ENCODE measurements at regions not wholly inside any gene's neighbourhood (a gene's known extent, or its start where the extent isn't known, plus 50 kb on each side); places are given as distances from the start of the nearest gene placed in this dataset.

- no peak for DNase-seq (ENCODE audit: low read depth)
Measured at GRCh38 chr14:98711453-98711852, 560.5 kb downstream of the BCL11B start.

DNA sequence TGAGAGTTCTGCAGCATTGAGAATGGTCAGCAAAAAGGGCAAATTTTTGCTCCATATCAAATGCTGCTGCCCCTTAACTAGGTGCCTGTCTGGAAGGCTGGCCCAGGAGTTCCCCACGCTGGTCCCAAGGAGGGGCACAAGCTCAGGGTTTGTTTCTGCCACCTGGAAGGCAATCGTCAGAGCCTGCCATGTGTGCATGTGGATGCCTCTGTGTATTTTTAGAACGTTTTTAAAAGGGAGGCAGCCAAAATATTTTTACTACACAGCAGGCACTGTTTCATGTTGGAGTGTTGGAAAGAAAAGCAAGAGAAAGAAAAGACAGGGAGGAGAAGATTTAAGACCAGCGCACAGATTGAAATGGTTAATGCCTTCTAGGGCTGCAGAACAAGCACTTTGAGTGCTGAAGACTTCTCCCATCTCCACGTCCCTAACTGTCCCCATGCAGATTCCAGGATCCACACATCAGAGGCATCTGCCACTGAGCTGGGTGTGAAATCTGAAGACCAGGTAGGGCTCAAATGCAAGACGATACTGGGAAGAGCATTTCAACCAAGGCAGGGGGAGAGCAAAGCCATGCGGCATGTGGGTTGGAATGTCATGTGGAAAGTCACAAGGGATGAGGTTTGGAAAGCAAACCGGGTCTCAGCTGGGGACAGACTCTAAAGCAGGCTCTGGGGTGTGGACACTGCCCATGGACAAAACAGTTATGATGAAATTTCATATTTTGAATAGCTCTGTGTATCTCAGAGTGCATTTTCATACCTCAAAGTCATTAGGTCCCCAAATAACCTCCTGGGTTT, 557.2 kb downstream of the BCL11B start:
- no peak for DNase-seq (ENCODE audit: low read depth)

GRCh38 chr14:98716133-98716532, 555.9 kb downstream of the BCL11B start:
- DNase-seq (ENCODE audit: low read depth), result no peak

GRCh38 chr14:98721061-98721460, 550.9 kb downstream of the BCL11B start:
- DNase-seq (ENCODE audit: low read depth), result no peak

DNA sequence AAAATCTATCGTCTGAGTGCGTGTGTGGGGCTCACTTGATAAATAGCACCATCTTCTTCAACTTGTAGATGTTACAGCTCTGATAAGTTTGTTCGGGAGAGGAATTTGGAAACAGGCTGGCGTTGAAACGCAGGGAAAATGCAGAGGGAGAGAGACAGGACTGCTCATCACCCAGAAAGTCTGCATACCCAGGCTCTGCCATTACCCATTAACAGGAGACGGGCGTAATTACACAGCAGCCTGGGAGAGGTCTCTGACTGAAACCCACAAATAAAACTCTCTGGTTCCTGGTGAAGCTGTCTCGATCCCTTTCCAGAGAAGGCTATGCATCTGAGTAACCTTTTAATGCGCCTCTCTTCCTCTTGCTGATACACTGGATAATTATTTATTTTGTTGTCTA, 547.3 kb downstream of the BCL11B start:
- DNase-seq (ENCODE audit: low read depth), result no peak

DNA sequence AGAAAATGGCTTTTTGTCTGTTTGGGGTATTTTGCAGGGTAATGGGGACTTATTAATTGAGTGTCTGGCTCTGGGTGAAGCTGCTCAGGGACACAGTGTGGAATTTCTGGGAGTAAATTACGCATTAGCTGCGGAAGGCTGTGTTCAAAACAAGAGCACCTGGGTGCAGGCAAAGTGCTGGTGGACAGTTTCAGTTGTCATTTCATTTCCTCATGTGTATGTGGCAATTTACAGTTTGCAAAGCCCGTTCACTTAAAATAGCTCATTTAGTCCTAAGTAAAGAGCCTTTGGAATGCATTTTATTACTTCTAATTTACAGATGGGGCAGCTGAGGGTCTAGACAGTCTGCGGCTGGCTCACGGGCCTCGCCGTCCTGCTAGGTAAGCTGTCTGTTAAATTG, 546.8 kb downstream of the BCL11B start:
- DNase-seq (ENCODE audit: low read depth), result no peak

- DNase-seq (ENCODE audit: low read depth), result no peak
Measured at GRCh38 chr14:98725676-98726075, 546.3 kb downstream of the BCL11B start.

DNA sequence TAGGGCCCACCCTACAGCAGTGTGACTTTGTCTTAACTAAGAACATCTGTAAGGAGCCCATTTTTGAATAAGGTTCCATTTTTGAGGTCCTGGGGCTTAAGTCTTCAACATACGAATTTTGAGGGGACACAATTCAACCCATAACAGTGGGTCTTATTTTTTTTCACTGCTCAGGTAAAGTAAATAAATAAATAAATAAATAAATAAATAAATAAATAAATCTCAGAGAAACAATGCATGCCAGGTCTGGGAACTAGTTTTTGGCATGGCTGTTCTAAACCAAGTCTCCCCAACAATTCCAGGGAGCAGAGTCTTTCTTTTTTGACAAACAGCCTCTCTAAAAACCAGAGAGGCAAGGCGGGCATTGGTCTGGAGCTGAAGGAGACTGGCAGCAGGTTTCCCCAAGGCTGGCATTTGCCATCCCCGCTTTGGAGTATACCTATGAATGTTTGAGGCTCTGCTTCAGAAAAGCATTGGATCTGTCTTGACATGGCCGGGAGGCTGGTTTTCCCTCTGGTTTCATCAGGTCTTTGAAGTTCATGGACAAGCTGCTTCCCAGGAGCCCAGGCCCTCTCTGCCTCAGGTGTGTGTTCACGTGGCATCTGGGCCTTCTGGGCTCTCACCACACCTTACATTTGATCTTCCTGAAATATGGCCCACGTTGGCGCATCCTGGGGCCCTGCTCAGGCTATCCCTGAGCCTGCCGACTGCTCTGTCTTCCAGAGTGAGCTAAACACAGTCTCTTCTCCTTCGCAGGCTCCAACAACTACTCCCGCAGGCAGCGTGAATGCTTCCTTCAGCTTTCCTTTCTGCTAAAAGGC, 545.2 kb downstream of the BCL11B start:
- no peak for DNase-seq (ENCODE audit: low read depth)

- DNase-seq (ENCODE audit: low read depth), result no peak
Measured at GRCh38 chr14:98728024-98728423, 544.0 kb downstream of the BCL11B start.

DNA sequence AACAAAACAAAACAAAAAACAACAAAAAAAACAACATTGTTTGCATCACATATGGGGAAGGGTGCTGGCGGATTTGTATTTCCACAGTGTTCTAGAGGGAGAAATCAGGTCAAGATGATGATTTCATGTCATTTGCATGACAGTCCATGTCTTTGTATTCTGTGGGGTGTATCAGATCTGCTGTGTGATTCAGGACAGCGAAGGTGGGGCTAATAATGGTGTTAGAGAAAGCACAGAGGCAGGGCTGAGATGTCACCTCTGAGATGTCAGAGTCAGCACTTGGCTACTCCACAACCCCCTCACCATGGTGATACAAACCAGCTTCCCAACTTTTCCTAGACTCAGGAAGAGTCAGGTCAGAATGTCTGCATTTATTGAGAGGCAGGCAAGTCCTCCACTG, 543.2 kb downstream of the BCL11B start:
- no peak for DNase-seq (ENCODE audit: low read depth)

- DNase-seq (ENCODE audit: low read depth), result no peak
Measured at GRCh38 chr14:98731286-98731685, 540.7 kb downstream of the BCL11B start.

GRCh38 chr14:98731701-98732100, 540.3 kb downstream of the BCL11B start:
- DNase-seq (ENCODE audit: low read depth), result no peak

DNA sequence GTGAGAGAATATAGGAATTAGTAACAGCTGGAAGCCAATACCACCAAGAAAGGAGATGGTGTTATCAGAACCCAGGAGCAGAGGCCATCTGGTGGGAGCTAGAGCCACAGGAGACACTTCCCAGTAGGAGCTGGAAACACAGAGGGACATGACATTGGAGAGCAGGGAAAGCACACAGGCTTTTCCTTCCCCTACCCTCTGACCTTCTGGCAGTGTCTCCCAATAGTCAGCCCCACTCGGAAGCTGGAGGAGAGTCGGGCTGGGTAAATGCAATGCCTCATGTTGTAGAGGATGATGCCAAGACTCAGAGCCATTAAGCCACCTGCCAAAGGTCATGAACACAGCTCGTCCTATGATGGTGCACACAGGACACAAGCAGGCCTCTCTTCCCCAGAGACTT, 538.5 kb downstream of the BCL11B start:
- DNase-seq (ENCODE audit: low read depth), result no peak

DNA sequence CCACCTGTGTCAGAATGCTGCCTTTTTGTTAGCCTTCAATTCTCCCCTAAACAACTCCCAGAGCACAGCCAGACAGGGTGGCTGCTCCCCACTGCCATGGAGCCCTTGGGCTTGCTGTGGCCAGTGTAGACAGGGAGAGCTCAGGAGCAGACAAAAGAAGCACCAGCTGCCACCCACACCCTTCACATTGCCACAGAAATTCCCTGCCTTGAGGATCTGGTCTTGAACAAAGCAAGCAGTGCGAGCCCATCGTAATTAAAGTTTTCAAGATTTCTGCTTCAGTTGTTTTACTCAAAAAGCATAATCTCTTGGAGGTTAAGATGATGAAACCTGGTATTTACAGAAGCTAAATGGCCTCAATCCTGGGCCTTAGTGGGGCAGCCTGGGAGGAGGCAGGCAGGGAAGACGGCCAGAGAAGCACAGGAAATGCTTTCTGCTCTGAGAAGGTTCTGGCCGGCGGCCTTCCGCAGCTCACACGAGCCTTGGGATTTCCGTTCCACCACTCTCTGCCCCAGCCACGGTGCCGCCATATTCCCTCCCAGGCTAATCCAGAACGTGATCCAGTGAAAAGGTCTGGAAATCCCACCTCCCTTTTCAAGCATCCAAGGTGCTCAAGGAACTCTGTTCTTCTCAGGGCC, 535.2 kb downstream of the BCL11B start:
- no peak for DNase-seq (ENCODE audit: low read depth)

GRCh38 chr14:98741523-98741922, 530.5 kb downstream of the BCL11B start:
- DNase-seq (ENCODE audit: low read depth), result no peak

DNA sequence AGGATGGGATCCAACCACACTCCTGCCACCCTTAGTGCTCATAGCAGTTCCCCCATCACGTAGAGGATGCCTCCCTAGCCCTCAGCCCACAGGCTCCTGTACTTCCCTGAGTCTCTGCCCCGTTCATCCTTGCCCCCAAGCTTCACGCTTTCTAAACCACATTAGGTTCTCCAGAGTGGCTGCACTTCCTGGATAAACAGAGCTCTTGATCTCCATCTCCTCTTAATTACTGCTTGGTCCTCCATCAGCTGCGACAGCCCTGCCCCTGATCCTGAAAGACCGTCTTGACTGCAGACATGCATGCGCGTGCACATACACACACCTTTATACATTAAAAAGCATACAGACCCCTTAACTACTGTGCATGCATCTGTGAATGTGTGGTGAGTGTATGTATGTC, 530.0 kb downstream of the BCL11B start:
- DNase-seq (ENCODE audit: low read depth), result no peak

DNA sequence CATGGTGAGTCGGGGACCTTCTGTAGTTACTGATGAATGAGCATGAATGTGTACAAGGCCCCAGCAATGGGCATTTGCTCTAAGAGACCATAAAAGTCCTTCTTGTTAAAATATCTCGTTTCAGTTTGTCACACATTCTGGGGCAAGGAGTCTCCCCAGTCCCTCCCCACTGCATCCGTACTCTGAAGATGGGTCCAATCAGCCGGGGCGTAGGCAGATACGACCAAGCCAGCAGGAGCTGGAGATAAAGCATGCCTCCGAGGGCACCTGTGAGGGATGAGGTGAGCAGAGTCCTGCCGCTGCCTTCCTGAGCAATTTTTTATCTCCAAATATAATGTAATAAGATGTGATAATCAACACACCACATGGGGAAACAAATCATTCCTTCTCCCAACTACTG, 528.5 kb downstream of the BCL11B start:
- DNase-seq (ENCODE audit: low read depth), result no peak

DNA sequence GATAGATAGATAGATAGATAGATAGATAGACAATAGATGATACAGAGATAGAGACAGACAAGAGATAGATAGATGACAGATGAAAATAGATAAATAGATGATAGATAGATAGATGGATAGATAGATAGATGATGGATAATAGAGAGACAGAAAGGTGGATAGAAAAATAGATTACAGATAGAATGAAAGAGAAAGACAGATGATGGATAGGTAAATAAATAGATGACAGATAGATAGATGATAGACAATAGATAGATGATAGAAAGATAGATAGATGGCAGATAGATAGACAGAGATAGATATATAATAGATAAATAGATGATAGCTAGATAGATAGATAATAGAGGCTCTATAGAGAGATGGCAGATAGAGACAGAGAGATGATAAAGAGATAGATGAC, 523.0 kb downstream of the BCL11B start:
- DNase-seq (ENCODE audit: low read depth), result no peak

DNA sequence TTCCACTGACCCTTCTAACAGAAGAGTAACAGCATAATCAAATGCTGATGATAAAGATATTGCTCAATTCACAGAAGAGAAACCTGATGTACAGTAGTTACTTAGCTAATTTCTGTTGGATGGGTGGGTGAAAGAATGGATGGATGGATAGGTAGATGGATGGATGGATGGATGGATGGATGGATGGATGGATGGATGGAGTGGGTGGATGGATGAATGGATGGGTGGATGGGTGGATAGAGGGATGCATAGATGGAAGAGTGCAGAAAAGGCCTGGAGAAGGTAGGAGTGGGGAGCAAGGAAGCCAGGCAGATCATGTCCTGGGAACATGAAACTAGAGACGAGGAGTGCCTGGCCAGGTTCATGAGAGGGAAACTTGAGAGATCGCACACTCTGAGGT, 520.9 kb downstream of the BCL11B start:
- DNase-seq (ENCODE audit: low read depth), result no peak

DNA sequence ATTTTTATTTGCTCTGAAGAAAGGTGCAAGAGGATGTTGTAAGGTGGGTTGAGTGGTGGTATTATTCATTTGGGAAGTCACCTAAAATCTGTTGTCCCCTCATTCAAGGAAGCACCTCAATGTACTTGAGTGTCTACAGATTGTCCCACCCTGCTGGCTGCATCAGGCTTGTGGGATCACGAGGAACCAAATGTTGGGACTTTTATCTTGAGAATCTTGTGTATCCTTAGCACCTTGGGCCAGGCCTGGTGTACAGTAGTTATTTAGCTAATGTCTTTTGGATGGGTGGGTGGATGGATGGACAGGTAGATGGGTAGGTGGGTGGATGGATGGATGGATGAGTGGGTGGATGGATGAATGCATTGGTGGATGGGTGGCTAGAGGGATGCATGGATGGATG, 519.3 kb downstream of the BCL11B start:
- no peak for DNase-seq (ENCODE audit: low read depth)

- DNase-seq (ENCODE audit: low read depth), result no peak
Measured at GRCh38 chr14:98754343-98755020, 517.5 kb downstream of the BCL11B start.

DNA sequence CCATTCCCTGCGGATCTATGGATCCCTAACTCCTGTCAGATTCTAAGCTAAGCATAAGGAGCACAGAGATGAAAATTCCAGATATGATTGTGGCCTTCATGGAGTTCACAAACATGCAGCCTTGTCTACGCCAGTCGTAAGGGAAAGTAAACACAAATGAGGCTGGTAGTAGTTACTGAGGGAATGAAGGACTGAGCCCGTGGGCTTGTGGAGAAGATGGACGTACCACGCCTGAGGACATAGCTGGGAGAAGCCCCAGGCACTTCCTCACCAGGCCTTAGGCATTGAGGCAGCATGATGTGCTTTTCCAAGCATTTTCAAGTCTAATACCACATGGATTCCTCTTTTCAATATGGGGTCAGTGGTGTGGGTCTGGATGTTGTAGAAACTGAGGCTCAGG, 515.2 kb downstream of the BCL11B start:
- DNase-seq (ENCODE audit: low read depth), result no peak

Data from CMK (cell line).